ENCODE measurements at regions not wholly inside any gene's neighbourhood (a gene's known extent, or its start where the extent isn't known, plus 50 kb on each side); places are given as distances from the start of the nearest gene placed in this dataset.

DNA sequence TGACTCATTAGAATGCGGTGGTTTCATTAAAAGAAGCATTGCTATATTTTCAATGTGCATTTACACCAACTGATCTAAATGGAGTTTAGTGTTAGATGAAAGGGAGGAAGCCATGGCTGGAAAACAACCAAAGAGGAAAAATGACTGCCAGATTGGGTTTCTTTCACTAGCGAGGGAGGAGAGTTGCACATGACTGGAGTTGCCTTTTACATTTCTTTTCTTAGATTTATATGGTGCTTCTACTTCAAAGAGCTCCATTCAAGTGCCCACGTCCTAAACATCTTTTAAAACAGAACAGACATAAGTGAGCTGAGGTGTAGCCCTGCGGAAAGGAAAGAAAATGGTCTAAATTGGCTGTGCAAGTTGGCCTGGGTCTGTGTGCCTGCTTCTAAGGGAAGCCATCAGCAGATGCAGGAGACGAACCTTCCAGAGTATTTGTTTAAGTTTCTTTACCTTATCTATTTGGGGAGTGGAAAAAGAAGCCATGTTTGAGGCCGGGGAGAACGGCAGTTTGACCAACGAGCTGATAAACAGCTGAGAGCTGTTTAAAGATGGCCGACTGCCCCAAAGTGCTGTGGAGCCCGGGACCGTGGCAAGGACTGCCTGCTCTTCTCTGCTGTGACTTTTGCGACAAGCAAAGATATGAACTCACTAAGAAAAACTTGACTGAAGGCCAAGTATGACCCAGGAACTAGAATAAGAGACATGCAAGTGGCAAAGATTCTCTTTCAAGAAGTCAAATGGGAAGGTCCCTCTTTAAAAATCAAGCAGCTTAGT, 327.0 kb downstream of the ZNF516 start:
- TF ChIP-seq, protein P1, sequence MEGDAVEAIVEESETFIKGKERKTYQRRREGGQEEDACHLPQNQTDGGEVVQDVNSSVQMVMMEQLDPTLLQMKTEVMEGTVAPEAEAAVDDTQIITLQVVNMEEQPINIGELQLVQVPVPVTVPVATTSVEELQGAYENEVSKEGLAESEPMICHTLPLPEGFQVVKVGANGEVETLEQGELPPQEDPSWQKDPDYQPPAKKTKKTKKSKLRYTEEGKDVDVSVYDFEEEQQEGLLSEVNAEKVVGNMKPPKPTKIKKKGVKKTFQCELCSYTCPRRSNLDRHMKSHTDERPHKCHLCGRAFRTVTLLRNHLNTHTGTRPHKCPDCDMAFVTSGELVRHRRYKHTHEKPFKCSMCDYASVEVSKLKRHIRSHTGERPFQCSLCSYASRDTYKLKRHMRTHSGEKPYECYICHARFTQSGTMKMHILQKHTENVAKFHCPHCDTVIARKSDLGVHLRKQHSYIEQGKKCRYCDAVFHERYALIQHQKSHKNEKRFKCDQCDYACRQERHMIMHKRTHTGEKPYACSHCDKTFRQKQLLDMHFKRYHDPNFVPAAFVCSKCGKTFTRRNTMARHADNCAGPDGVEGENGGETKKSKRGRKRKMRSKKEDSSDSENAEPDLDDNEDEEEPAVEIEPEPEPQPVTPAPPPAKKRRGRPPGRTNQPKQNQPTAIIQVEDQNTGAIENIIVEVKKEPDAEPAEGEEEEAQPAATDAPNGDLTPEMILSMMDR (IDR thresholded peaks at IDR 0.05) = no peak
- no peak for TF ChIP-seq EZH2 (IDR thresholded peaks at IDR 0.05)
